Left lung (tissue), 4 donors: ENCODE measurements at regions not wholly inside any gene's neighbourhood (a gene's known extent, or its start where the extent isn't known, plus 50 kb on each side); places are given as distances from the start of the nearest gene placed in this dataset.

Source experiments
- ATAC-seq: fragments of 200-7000 bp; cut with Tn5 transposase; one replicate; pipeline ENCODE4 v1.9.1; 2020; ENCODE audit warnings: moderate library complexity
- DNase-seq, 4 donors: peaks; one replicate each; pipeline ENCODE4 v3.0.0-alpha.2; 2013 to 2020
- H3K27ac ChIP-seq, 2 donors: fragments of 200-600 bp; sonication (generic) in 1 of 2; one replicate each; pipeline versions ENCODE4 v1.5.0 to v1.8.0; 2020 to 2021
- H3K27me3 ChIP-seq, 2 donors: fragments of 200-600 bp; sonication (generic) in 1 of 2; one replicate each; pipeline versions ENCODE4 v1.5.0 to v1.8.0; 2020 to 2021
- H3K36me3 ChIP-seq, 2 donors: fragments of 200-600 bp; sonication (generic) in 1 of 2; one replicate each; pipeline versions ENCODE4 v1.5.0 to v1.8.0; 2020 to 2021
- H3K4me1 ChIP-seq, 2 donors: fragments of 200-600 bp; one replicate each; pipeline ENCODE4 v1.8.0; 2021
- H3K4me3 ChIP-seq, 2 donors: fragments of 200-600 bp; sonication (generic) in 1 of 2; one replicate each; pipeline versions ENCODE4 v1.5.0 to v1.8.0; 2020 to 2021; ENCODE audit warnings: mild to moderate bottlenecking in 1 of 2
- H3K9me3 ChIP-seq, 2 donors: fragments of 200-600 bp; sonication (generic) in 1 of 2; one replicate each; pipeline versions ENCODE4 v1.5.0 to v1.8.0; 2020 to 2021
- intact Hi-C, 2 donors: fragments of 100-400 bp; cut with DNase I; formaldehyde crosslinking; loops; one replicate each; pipeline versions ENCODE4 v1.11.2 to v1.14.2; 2022
- TF ChIP-seq, protein P1 (sequence below), 2 donors: fragments of 200-600 bp; sonication (generic) in 1 of 2; IDR thresholded peaks; one replicate each; pipeline versions ENCODE4 v1.5.0 to v1.8.0; 2021; ENCODE audit warnings: antibody characterized with exemption in 2 of 2
- donor health status: DM: no; HTN: yes; CAD: no.
- donor health status: DM: no; HTN: no; CAD: no.

DNA sequence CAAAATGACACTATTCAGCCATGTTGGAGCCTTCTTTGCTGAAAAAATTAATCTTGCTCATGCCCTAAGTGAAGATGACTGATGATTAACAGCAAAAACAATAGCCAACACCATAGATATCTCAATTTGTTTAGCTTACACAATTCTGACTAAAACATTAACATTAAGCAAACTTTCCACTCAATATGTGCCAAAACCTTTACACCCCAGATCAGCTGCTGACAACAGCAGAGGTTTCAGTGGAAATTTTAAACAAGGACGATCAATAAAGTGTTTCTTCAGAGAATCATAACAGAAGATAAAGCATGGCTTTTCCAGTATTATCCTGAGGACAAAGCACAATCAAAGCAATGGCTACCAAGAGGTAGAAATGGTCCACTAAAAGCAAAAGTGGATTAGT, 254.4 kb upstream of the GRAMD2B start:
- H3K36me3 ChIP-seq, result no peaks in the 10 kb centered on the region
- H3K27me3 ChIP-seq, result no peaks in the 10 kb centered on the region
- TF ChIP-seq, protein P1, sequence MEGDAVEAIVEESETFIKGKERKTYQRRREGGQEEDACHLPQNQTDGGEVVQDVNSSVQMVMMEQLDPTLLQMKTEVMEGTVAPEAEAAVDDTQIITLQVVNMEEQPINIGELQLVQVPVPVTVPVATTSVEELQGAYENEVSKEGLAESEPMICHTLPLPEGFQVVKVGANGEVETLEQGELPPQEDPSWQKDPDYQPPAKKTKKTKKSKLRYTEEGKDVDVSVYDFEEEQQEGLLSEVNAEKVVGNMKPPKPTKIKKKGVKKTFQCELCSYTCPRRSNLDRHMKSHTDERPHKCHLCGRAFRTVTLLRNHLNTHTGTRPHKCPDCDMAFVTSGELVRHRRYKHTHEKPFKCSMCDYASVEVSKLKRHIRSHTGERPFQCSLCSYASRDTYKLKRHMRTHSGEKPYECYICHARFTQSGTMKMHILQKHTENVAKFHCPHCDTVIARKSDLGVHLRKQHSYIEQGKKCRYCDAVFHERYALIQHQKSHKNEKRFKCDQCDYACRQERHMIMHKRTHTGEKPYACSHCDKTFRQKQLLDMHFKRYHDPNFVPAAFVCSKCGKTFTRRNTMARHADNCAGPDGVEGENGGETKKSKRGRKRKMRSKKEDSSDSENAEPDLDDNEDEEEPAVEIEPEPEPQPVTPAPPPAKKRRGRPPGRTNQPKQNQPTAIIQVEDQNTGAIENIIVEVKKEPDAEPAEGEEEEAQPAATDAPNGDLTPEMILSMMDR (IDR thresholded peaks at IDR 0.05), result no peak
- H3K4me1 ChIP-seq, result no peaks in the 10 kb centered on the region
- no peak for DNase-seq
- no peak overlapping the region for H3K27ac ChIP-seq
- H3K9me3 ChIP-seq, result peaks cover 0 to 57% of the 10 kb centered on the region in 2 donors
- H3K4me3 ChIP-seq, result no peak overlapping the region
- ATAC-seq, result no peak
- intact Hi-C loops, result no loop called here

GRCh38 chr5:126171916-126172315, 251.3 kb upstream of the GRAMD2B start:
- ATAC-seq (no peak), DNase-seq (no peak)
- TF ChIP-seq, protein P1 (IDR thresholded peaks at IDR 0.05), result no peak
- H3K4me3 ChIP-seq, result no peak overlapping the region
- intact Hi-C loops, result no loop called here
- H3K27ac ChIP-seq, result no peak overlapping the region
- no peaks in the 10 kb centered on the region for H3K27me3 ChIP-seq
- H3K9me3 ChIP-seq, result peaks cover 0 to 42% of the 10 kb centered on the region in 2 donors
- H3K4me1 ChIP-seq, result no peaks in the 10 kb centered on the region
- H3K36me3 ChIP-seq, result no peaks in the 10 kb centered on the region

- no peak overlapping the region for H3K4me3 ChIP-seq
- no peaks in the 10 kb centered on the region for H3K36me3 ChIP-seq
- H3K9me3 ChIP-seq, result peaks cover 0 to 34% of the 10 kb centered on the region in 2 donors
- no peak overlapping the region for H3K27ac ChIP-seq
- H3K27me3 ChIP-seq, result no peaks in the 10 kb centered on the region
- no peak for DNase-seq
- intact Hi-C loops, result no loop called here
- TF ChIP-seq, protein P1 (IDR thresholded peaks at IDR 0.05), result no peak
- ATAC-seq, result no peak
- no peaks in the 10 kb centered on the region for H3K4me1 ChIP-seq
Observed at GRCh38 chr5:126172812-126173211, 250.4 kb upstream of the GRAMD2B start.

DNA sequence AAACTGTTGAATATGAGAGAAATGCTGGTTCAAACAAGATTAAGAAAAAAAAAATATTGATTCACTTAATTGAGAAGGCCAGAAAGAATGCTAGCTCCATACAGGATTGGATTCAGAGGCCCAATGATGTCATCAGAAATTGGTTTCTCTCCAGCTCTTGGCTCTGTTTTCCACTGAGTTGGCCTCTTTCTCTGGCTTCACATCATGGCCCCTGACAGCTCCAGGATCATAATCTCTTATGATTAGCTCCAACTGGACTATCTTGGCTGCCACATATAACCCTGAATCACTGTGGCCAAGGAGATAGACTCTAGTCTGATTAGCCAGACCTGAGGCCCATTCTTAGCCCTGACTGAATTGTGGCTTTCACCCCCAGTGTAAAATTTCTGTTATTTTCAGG, 244.7 kb upstream of the GRAMD2B start:
- Histone ChIP-seq H3K27ac (no peak overlapping the region), H3K4me3 (no peak overlapping the region), H3K4me1 (no peaks in the 10 kb centered on the region), H3K27me3 (no peaks in the 10 kb centered on the region), H3K9me3 (peaks cover 0 to 10% of the 10 kb centered on the region in 2 donors), H3K36me3 (no peaks in the 10 kb centered on the region)
- peak in 2 of 4 donors; percentile 78 to 82 for DNase-seq
- TF ChIP-seq, protein P1 (IDR thresholded peaks at IDR 0.05), result no peak
- intact Hi-C loops, result no loop called here
- ATAC-seq, result peak; percentile 38

GRCh38 chr5:126182971-126183695, 240.1 kb upstream of the GRAMD2B start:
- Histone ChIP-seq H3K27ac (no peak overlapping the region), H3K27me3 (no peaks in the 10 kb centered on the region), H3K9me3 (peaks cover 0 to 11% of the 10 kb centered on the region in 2 donors), H3K4me3 (no peak overlapping the region), H3K36me3 (no peaks in the 10 kb centered on the region), H3K4me1 (no peaks in the 10 kb centered on the region)
- no peak for ATAC-seq
- TF ChIP-seq, protein P1 (IDR thresholded peaks at IDR 0.05), result no peak
- intact Hi-C loops, result no loop called here
- DNase-seq, result no peak
